ENCODE measurements at regions not wholly inside any gene's neighbourhood (a gene's known extent, or its start where the extent isn't known, plus 50 kb on each side); places are given as distances from the start of the nearest gene placed in this dataset.
"Not testable (repeated sequence)": the region's sequence is repeated elsewhere in the genome, so short reads cannot be mapped to it uniquely, and the experiment has no call there.

GRCh38 chr14:105998597-105998996, 472.2 kb downstream of the TMEM121 start:
- TF ChIP-seq CTCF (IDR thresholded peaks at IDR 0.05; ENCODE audit: low read depth, low read length, poor library complexity, severe bottlenecking); EZH2phosphoT487 (IDR thresholded peaks at IDR 0.05; ENCODE audit: borderline replicate concordance, low read length): not testable (repeated sequence)

Measured in DOHH2 (cell line).